K562 (cell line): ENCODE measurements at regions not wholly inside any gene's neighbourhood (a gene's known extent, or its start where the extent isn't known, plus 50 kb on each side); places are given as distances from the start of the nearest gene placed in this dataset.

Source experiments
- ATAC-seq: fragments of 200-7000 bp; cut with Tn5 transposase; 3 replicates; pipeline ENCODE4 v1.9.1; 2020; ENCODE audit warnings: moderate library complexity
- BruUV-seq: library from RNA; stranded (reverse); fragments of 400-500 nt; replicated peaks from 2 replicates; lab custom pipeline; 2021; lab: Mats Ljungman, UMichigan
- CTCF ChIA-PET: fragments of 300-600 bp; formaldehyde crosslinking; extraction: SDS; loops from one replicate; lab custom pipeline; 2021; ENCODE audit warnings: low intra/inter-chr PET ratio; lab: Yijun Ruan, JAX
- POLR2A ChIA-PET: fragments of 300-600, 350-650 bp; sonication (Branson Sonifier 250); formaldehyde crosslinking; extraction: SDS; loops from one replicate; lab custom pipeline; 2021; ENCODE audit warnings: antibody characterized with exemption, inconsistent platforms; lab: Yijun Ruan, JAX
- DNase-seq, 4 experiments: peaks; one replicate each; pipeline versions ENCODE4 v3.0.0 to v3.0.0-alpha.2; 2011 to 2018; ENCODE audit warnings: low spot score in 3 of 4, mixed read lengths in 3 of 4; ENCODE audit errors: extremely low read depth in 1 of 4
- FAIRE-seq: peaks from 2 replicates; lab custom pipeline; 2011; peaks lifted over from hg19 to GRCh38; lab: Jason Lieb, UNC
- H2AFZ ChIP-seq: 2 replicates; pipeline ENCODE4 v1.6.0; 2011; ENCODE audit warnings: low read depth, low read length, control low read depth, inconsistent platforms
- H3K27ac ChIP-seq: fragments of 200-600 bp; 3 replicates; pipeline ENCODE4 v1.8.0; 2011; ENCODE audit warnings: low read depth, mild to moderate bottlenecking, control low read depth, inconsistent platforms, low read length, moderate library complexity, mixed read lengths; ENCODE audit errors: extremely low read depth
- H3K27me3 ChIP-seq, 2 experiments: fragments of 300-600 bp in 1 of 2; 2 replicates in 1 of 2; 3 replicates in 1 of 2; pipeline versions ENCODE4 v1.6.0 to v1.8.0; 2011; ENCODE audit warnings: inconsistent platforms in 2 of 2, low read length in 2 of 2, mild to moderate bottlenecking in 1 of 2, mixed read lengths in 1 of 2, moderate library complexity in 1 of 2; ENCODE audit not compliant: control insufficient read depth in 2 of 2, insufficient read depth in 2 of 2
- H3K36me3 ChIP-seq: fragments of 300-600 bp; 3 replicates; pipeline ENCODE4 v1.8.0; 2011; ENCODE audit warnings: mild to moderate bottlenecking, low read length, inconsistent platforms; ENCODE audit not compliant: control insufficient read depth, insufficient read depth
- H3K4me1 ChIP-seq, 2 experiments: fragments of 200-600 bp in 1 of 2; replicated peaks in 1 of 2; 2 replicates in 1 of 2; 3 replicates in 1 of 2; pipeline versions ENCODE4 v1.5.1 to v1.8.0; 2011; ENCODE audit warnings: inconsistent platforms in 2 of 2, low read length in 2 of 2, mild to moderate bottlenecking in 1 of 2, mixed read lengths in 1 of 2, moderate library complexity in 1 of 2; ENCODE audit not compliant: control insufficient read depth in 2 of 2, insufficient read depth in 2 of 2
- H3K4me2 ChIP-seq: 2 replicates; pipeline ENCODE4 v1.6.1; 2011; ENCODE audit warnings: low read length, control low read depth, inconsistent platforms, mixed read lengths; ENCODE audit not compliant: insufficient read depth
- H3K4me3 ChIP-seq: fragments of 200-600 bp; sonication (generic), shearing (Covaris generic); 2 replicates; pipeline ENCODE4 v1.5.1; 2016; ENCODE audit warnings: control low read depth, inconsistent platforms
- H3K79me2 ChIP-seq: fragments of 200-600 bp; 3 replicates; pipeline ENCODE4 v1.8.0; 2011; ENCODE audit warnings: low read length, inconsistent platforms; ENCODE audit not compliant: control insufficient read depth, insufficient read depth
- H3K9ac ChIP-seq, 2 experiments: 2 replicates each; pipeline versions ENCODE4 v1.6.0 to v1.6.1; 2011; ENCODE audit warnings: low read depth in 2 of 2, low read length in 2 of 2, control low read depth in 1 of 2, inconsistent platforms in 1 of 2, mild to moderate bottlenecking in 1 of 2, mixed read lengths in 1 of 2; ENCODE audit not compliant: insufficient read depth in 1 of 2
- H3K9me1 ChIP-seq: one replicate; pipeline ENCODE4 v1.6.0; 2011; ENCODE audit warnings: inconsistent platforms, mild to moderate bottlenecking, low read length, moderate library complexity; ENCODE audit not compliant: control insufficient read depth, insufficient read depth
- H3K9me3 ChIP-seq: replicated peaks from 2 replicates; pipeline ENCODE4 v1.5.1; 2011; ENCODE audit warnings: low read depth, low read length, inconsistent platforms; ENCODE audit not compliant: control insufficient read depth, insufficient read depth
- H4K20me1 ChIP-seq: replicated peaks from 2 replicates; pipeline ENCODE4 v1.6.1; 2011; ENCODE audit warnings: low read length, inconsistent platforms, mixed read lengths; ENCODE audit not compliant: control insufficient read depth, insufficient read depth
- CAMTA2 ChIP-seq: fragments of 250-450 bp; sonication (Bioruptor Pico); conservative IDR thresholded peaks from 2 replicates; pipeline ENCODE4 v1.5.1; 2022
- GABPB1 ChIP-seq: sonication (generic); formaldehyde crosslinking; IDR thresholded peaks from 2 replicates; pipeline ENCODE4 v1.8.0; 2022; ENCODE audit warnings: mild to moderate bottlenecking, missing genetic modification reagents
- GTF2E2 ChIP-seq: fragments of 200-800 bp; sonication (Bioruptor generic); IDR thresholded peaks from 2 replicates; pipeline ENCODE4 v1.6.1; 2016; ENCODE audit warnings: missing genetic modification characterization, missing compliant biosample characterization
- HNRNPLL ChIP-seq: fragments of 200-400 bp; formaldehyde crosslinking; IDR thresholded peaks from 2 replicates; pipeline ENCODE4 v1.6.1; 2017; ENCODE audit warnings: low read length, low read depth, mild to moderate bottlenecking; ENCODE audit not compliant: poor library complexity, severe bottlenecking
- PCBP1 ChIP-seq: fragments of 200-400 bp; formaldehyde crosslinking; IDR thresholded peaks from 2 replicates; pipeline ENCODE4 v1.6.1; 2018; ENCODE audit warnings: mild to moderate bottlenecking, low read depth, low read length; ENCODE audit not compliant: poor library complexity, severe bottlenecking
- PHF8 ChIP-seq: fragments of 200-600 bp; sonication (generic); IDR thresholded peaks from 2 replicates; pipeline ENCODE4 v1.6.1; 2012; ENCODE audit warnings: mixed run types, mild to moderate bottlenecking, inconsistent platforms, low read length, moderate library complexity, borderline replicate concordance
- RBBP5 ChIP-seq: fragments of 200-600 bp; sonication (generic); IDR thresholded peaks from 2 replicates; pipeline ENCODE4 v1.6.1; 2012; ENCODE audit warnings: borderline replicate concordance, mild to moderate bottlenecking, low read length, control low read depth, inconsistent platforms; ENCODE audit not compliant: insufficient read depth, poor library complexity, severe bottlenecking
- RFX7 ChIP-seq: fragments of 250-450 bp; sonication (Bioruptor Pico); IDR thresholded peaks from 2 replicates; pipeline ENCODE4 v1.5.1; 2021; ENCODE audit warnings: mild to moderate bottlenecking
- RUNX1 ChIP-seq: sonication (generic); IDR thresholded peaks from 2 replicates; pipeline ENCODE4 v1.6.1; 2016; ENCODE audit warnings: antibody characterized with exemption, low read depth
- WGBS: fragments of 100-300 bp; shearing (Covaris generic); methylation state at CpG from one replicate; pipeline ENCODE4 v1.1.6; 2016; ENCODE audit warnings: low coverage, mixed read lengths; ENCODE audit not compliant: insufficient coverage; ENCODE audit errors: missing lambda C conversion rate; 5-methylcytosine and 5-hydroxymethylcytosine counted together
- in situ Hi-C: fragments of 300-500 bp; cut with MboI; formaldehyde crosslinking; loops from 4 replicates; pipeline ENCODE4 v1.15.0; 2018; ENCODE audit warnings: inconsistent platforms, mixed read lengths
- intact Hi-C: fragments of 100-400 bp; cut with micrococcal nuclease; formaldehyde crosslinking; loops from 2 replicates; pipeline ENCODE4 v1.14.2; 2022
- TF ChIP-seq, protein P1 (sequence below): fragments of 450-650 bp; conservative IDR thresholded peaks from 2 replicates; pipeline ENCODE4 v1.6.1; 2016; ENCODE audit warnings: missing genetic modification characterization, low read depth, mild to moderate bottlenecking, missing compliant biosample characterization, moderate library complexity
- TF ChIP-seq, protein P2 (sequence below): fragments of 200-800 bp; sonication (Bioruptor generic); IDR thresholded peaks from 2 replicates; pipeline ENCODE4 v1.6.1; 2017; ENCODE audit warnings: missing genetic modification characterization, missing compliant biosample characterization
- TF ChIP-seq, protein P3 (sequence below): sonication (generic); formaldehyde crosslinking; IDR thresholded peaks from 2 replicates; pipeline ENCODE4 v1.8.1; 2023; ENCODE audit warnings: missing genetic modification reagents, mild to moderate bottlenecking, borderline replicate concordance

DNA sequence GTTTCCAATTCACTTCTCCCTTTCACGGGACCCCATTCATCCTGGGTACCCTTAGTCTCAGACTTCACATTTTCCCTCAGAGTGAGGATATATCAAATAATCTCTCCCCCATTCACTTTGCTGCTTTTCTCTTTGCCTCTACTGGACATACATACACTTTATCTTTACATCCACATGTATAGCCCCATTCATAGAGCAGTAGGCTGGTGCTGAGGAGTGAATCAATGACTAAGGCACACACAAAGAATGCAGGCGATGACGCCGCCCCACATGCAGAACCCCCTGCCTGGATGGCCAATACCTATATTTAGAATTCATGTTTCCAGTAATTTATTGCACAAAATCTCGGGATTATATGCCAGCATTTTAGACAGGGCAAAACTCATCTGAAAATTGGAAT, 554.3 kb upstream of the TENM3 start:
- H3K36me3 ChIP-seq, result no peaks in the 10 kb centered on the region
- H3K4me2 ChIP-seq, result no peak overlapping the region
- WGBS, result 0% methylated on average over 5 of the region's 5 CpGs
- H4K20me1 ChIP-seq, result no peaks in the 10 kb centered on the region
- H3K9me1 ChIP-seq, result no peaks in the 10 kb centered on the region
- ChIA-PET CTCF (no interaction called here), POLR2A (no interaction called here)
- in situ Hi-C loops (no loop called here), intact Hi-C loops (no loop called here)
- FAIRE-seq (no peak), DNase-seq (no peak), ATAC-seq (no peak)
- H2AFZ ChIP-seq, result no peak overlapping the region
- H3K4me3 ChIP-seq, result no peak overlapping the region
- H3K27me3 ChIP-seq, result no peaks in the 10 kb centered on the region
- H3K79me2 ChIP-seq, result no peaks in the 10 kb centered on the region
- BruUV-seq, result no TSS peak
- no peak overlapping the region for H3K27ac ChIP-seq
- H3K4me1 ChIP-seq, result no peaks in the 10 kb centered on the region
- TF ChIP-seq RBBP5, result no peak
- TF ChIP-seq RFX7 (CRISPR knock-in tag), result no peak
- TF ChIP-seq PCBP1, result no peak
- TF ChIP-seq, protein P1, sequence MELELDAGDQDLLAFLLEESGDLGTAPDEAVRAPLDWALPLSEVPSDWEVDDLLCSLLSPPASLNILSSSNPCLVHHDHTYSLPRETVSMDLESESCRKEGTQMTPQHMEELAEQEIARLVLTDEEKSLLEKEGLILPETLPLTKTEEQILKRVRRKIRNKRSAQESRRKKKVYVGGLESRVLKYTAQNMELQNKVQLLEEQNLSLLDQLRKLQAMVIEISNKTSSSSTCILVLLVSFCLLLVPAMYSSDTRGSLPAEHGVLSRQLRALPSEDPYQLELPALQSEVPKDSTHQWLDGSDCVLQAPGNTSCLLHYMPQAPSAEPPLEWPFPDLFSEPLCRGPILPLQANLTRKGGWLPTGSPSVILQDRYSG (tag), result no peak
- no peak for TF ChIP-seq HNRNPLL
- TF ChIP-seq, protein P2, sequence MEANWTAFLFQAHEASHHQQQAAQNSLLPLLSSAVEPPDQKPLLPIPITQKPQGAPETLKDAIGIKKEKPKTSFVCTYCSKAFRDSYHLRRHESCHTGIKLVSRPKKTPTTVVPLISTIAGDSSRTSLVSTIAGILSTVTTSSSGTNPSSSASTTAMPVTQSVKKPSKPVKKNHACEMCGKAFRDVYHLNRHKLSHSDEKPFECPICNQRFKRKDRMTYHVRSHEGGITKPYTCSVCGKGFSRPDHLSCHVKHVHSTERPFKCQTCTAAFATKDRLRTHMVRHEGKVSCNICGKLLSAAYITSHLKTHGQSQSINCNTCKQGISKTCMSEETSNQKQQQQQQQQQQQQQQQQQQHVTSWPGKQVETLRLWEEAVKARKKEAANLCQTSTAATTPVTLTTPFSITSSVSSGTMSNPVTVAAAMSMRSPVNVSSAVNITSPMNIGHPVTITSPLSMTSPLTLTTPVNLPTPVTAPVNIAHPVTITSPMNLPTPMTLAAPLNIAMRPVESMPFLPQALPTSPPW (CRISPR knock-in tag), result no peak
- no peak for TF ChIP-seq GABPB1 (CRISPR knock-in tag)
- TF ChIP-seq CAMTA2 (CRISPR knock-in tag), result no peak
- TF ChIP-seq RUNX1, result no peak
- no peak for TF ChIP-seq GTF2E2
- TF ChIP-seq PHF8, result no peak
- TF ChIP-seq, protein P3, sequence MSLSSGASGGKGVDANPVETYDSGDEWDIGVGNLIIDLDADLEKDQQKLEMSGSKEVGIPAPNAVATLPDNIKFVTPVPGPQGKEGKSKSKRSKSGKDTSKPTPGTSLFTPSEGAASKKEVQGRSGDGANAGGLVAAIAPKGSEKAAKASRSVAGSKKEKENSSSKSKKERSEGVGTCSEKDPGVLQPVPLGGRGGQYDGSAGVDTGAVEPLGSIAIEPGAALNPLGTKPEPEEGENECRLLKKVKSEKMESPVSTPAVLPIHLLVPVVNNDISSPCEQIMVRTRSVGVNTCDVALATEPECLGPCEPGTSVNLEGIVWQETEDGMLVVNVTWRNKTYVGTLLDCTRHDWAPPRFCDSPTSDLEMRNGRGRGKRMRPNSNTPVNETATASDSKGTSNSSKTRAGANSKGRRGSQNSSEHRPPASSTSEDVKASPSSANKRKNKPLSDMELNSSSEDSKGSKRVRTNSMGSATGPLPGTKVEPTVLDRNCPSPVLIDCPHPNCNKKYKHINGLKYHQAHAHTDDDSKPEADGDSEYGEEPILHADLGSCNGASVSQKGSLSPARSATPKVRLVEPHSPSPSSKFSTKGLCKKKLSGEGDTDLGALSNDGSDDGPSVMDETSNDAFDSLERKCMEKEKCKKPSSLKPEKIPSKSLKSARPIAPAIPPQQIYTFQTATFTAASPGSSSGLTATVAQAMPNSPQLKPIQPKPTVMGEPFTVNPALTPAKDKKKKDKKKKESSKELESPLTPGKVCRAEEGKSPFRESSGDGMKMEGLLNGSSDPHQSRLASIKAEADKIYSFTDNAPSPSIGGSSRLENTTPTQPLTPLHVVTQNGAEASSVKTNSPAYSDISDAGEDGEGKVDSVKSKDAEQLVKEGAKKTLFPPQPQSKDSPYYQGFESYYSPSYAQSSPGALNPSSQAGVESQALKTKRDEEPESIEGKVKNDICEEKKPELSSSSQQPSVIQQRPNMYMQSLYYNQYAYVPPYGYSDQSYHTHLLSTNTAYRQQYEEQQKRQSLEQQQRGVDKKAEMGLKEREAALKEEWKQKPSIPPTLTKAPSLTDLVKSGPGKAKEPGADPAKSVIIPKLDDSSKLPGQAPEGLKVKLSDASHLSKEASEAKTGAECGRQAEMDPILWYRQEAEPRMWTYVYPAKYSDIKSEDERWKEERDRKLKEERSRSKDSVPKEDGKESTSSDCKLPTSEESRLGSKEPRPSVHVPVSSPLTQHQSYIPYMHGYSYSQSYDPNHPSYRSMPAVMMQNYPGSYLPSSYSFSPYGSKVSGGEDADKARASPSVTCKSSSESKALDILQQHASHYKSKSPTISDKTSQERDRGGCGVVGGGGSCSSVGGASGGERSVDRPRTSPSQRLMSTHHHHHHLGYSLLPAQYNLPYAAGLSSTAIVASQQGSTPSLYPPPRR (CRISPR knock-in tag), result no peak
- TF ChIP-seq, all 486 proteins: peak for 0
- Histone ChIP-seq H3K9me3 (no peaks in the 10 kb centered on the region), H3K9ac (no peak overlapping the region)
